DND-41 (cell line): ENCODE measurements at regions not wholly inside any gene's neighbourhood (a gene's known extent, or its start where the extent isn't known, plus 50 kb on each side); places are given as distances from the start of the nearest gene placed in this dataset.

Source experiments
- ATAC-seq: fragments of 200-7000 bp; cut with Tn5 transposase; 3 replicates; pipeline ENCODE4 v1.9.1; 2021; ENCODE audit warnings: low read depth; ENCODE audit not compliant: insufficient read depth
- DNase-seq: peaks from one replicate; pipeline ENCODE4 v3.0.0-alpha.2; 2020
- H2AFZ ChIP-seq: 2 replicates; pipeline ENCODE4 v1.6.0; 2012; ENCODE audit warnings: low read depth, low read length
- H3K27ac ChIP-seq: 2 replicates; pipeline ENCODE4 v1.5.1; 2012; ENCODE audit warnings: low read length, inconsistent platforms
- H3K27me3 ChIP-seq: fragments of 200-600 bp; sonication (generic); 2 replicates; pipeline ENCODE4 v1.6.0; 2012; ENCODE audit warnings: low read length, mild to moderate bottlenecking, inconsistent platforms; ENCODE audit not compliant: insufficient read depth, poor library complexity
- H3K36me3 ChIP-seq: 2 replicates; pipeline ENCODE4 v1.5.1; 2012; ENCODE audit warnings: low read length, inconsistent platforms; ENCODE audit not compliant: insufficient read depth
- H3K4me1 ChIP-seq: 2 replicates; pipeline ENCODE4 v1.5.1; 2012; ENCODE audit warnings: mild to moderate bottlenecking, low read length; ENCODE audit not compliant: insufficient read depth
- H3K4me2 ChIP-seq: 2 replicates; pipeline ENCODE4 v1.6.0; 2012; ENCODE audit warnings: mild to moderate bottlenecking, moderate library complexity, low read length, inconsistent platforms; ENCODE audit not compliant: insufficient read depth
- H3K4me3 ChIP-seq, 2 experiments: fragments of 200-600 bp in 1 of 2; shearing (Covaris generic) in 1 of 2; 2 replicates each; pipeline ENCODE4 v1.5.1; 2012 to 2016; ENCODE audit warnings: inconsistent platforms in 2 of 2, low read length in 2 of 2, mild to moderate bottlenecking in 2 of 2, low read depth in 1 of 2, moderate library complexity in 1 of 2
- H3K79me2 ChIP-seq: 2 replicates; pipeline ENCODE4 v1.6.0; 2012; ENCODE audit warnings: low read length, inconsistent platforms; ENCODE audit not compliant: insufficient read depth
- H3K9ac ChIP-seq: 2 replicates; pipeline ENCODE4 v1.6.0; 2012; ENCODE audit warnings: low read depth, mild to moderate bottlenecking, inconsistent platforms, low read length, moderate library complexity
- H3K9me3 ChIP-seq: 2 replicates; pipeline ENCODE4 v1.5.1; 2012; ENCODE audit warnings: low read length, moderate library complexity, mild to moderate bottlenecking, inconsistent platforms; ENCODE audit not compliant: insufficient read depth, severe bottlenecking
- H4K20me1 ChIP-seq: 2 replicates; pipeline ENCODE4 v1.6.0; 2012; ENCODE audit warnings: low read length; ENCODE audit not compliant: insufficient read depth
- CTCF ChIP-seq: IDR thresholded peaks from 2 replicates; pipeline ENCODE4 v1.5.1; 2012; ENCODE audit warnings: borderline replicate concordance, low read length, moderate library complexity, mild to moderate bottlenecking; ENCODE audit not compliant: poor library complexity, severe bottlenecking; ENCODE audit errors: extremely low read depth
- EZH2 ChIP-seq: IDR thresholded peaks from 3 replicates; pipeline ENCODE4 v1.6.1; 2012; ENCODE audit warnings: borderline replicate concordance, low read depth, mild to moderate bottlenecking, moderate library complexity, low read length, inconsistent platforms; ENCODE audit not compliant: severe bottlenecking

DNA sequence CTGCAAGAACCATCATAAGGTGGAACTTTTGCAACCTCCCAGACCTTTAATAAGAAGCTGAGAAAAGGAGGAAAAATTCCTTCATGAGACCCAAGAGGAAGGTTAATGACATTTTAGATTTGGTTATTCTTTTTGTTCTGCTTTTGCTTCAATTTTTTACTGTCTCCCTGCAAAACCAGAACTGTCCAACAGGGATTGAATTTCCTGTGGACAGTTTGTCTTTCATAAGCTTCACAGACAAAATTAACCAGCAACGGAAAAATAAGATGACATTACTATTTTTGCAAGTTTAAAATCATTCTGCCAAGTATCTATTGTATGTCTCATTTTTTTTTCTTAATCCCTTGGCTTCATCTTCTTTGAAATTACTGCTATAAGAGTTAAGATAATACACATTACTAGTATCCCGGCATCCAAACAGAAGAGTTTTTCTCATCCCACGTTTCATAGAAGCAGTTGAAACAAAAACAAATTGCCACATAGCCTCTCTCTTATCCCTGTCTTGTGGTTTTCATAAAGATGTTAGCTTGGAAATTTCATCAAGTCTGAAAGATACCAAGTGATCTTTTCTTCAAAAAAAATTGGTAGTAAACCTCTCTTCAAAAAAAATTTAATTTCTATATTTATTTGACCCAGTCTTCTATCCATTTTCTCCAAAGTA, 465.3 kb upstream of the PTBP2 start:
- Histone ChIP-seq H3K27me3 (peaks cover 2% of the 10 kb centered on the region), H2AFZ (no peak overlapping the region), H3K4me1 (no peaks in the 10 kb centered on the region), H3K9ac (no peak overlapping the region), H3K9me3 (no peaks in the 10 kb centered on the region), H3K27ac (no peak overlapping the region), H3K4me3 (no peak overlapping the region), H3K4me2 (no peak overlapping the region), H3K79me2 (no peaks in the 10 kb centered on the region), H3K36me3 (no peaks in the 10 kb centered on the region), H4K20me1 (no peaks in the 10 kb centered on the region)
- ATAC-seq (no peak), DNase-seq (no peak)
- TF ChIP-seq CTCF (no peak), EZH2 (no peak)

- H2AFZ ChIP-seq = no peak overlapping the region
- no peak overlapping the region for H3K4me2 ChIP-seq
- TF ChIP-seq EZH2 (no peak), CTCF (no peak)
- H3K36me3 ChIP-seq = no peaks in the 10 kb centered on the region
- H3K9ac ChIP-seq = no peak overlapping the region
- ATAC-seq (no peak), DNase-seq (no peak)
- no peaks in the 10 kb centered on the region for H4K20me1 ChIP-seq
- no peak overlapping the region for H3K4me3 ChIP-seq
- H3K79me2 ChIP-seq = no peaks in the 10 kb centered on the region
- H3K27ac ChIP-seq = no peak overlapping the region
- no peaks in the 10 kb centered on the region for H3K9me3 ChIP-seq
- H3K4me1 ChIP-seq = no peaks in the 10 kb centered on the region
- no peaks in the 10 kb centered on the region for H3K27me3 ChIP-seq
Measured at GRCh38 chr1:96259399-96259798, 462.2 kb upstream of the PTBP2 start.

GRCh38 chr1:96281491-96281890, 440.1 kb upstream of the PTBP2 start:
- H3K27ac ChIP-seq = no peak overlapping the region
- no peak for TF ChIP-seq CTCF
- no peak for TF ChIP-seq EZH2
- no peaks in the 10 kb centered on the region for H3K36me3 ChIP-seq
- H3K4me1 ChIP-seq = no peaks in the 10 kb centered on the region
- no peak overlapping the region for H2AFZ ChIP-seq
- no peaks in the 10 kb centered on the region for H3K9me3 ChIP-seq
- no peaks in the 10 kb centered on the region for H3K27me3 ChIP-seq
- H3K4me2 ChIP-seq = no peak overlapping the region
- no peaks in the 10 kb centered on the region for H4K20me1 ChIP-seq
- ATAC-seq = no peak
- no peak overlapping the region for H3K4me3 ChIP-seq
- H3K9ac ChIP-seq = no peak overlapping the region
- no peaks in the 10 kb centered on the region for H3K79me2 ChIP-seq
- no peak for DNase-seq
